GM12878 (cell line): ENCODE measurements at regions not wholly inside any gene's neighbourhood (a gene's known extent, or its start where the extent isn't known, plus 50 kb on each side); places are given as distances from the start of the nearest gene placed in this dataset.

Source experiments
- CBX5 ChIP-seq: sonication (generic); IDR thresholded peaks from 2 replicates; pipeline ENCODE4 v1.6.1; 2016; ENCODE audit warnings: low read depth, moderate library complexity, mild to moderate bottlenecking, inconsistent platforms
- CREB1 ChIP-seq: IDR thresholded peaks from 2 replicates; pipeline ENCODE4 v1.6.1; 2012; ENCODE audit warnings: low read depth, mild to moderate bottlenecking, inconsistent platforms
- CTCF ChIP-seq, 3 experiments: IDR thresholded peaks in 2 of 3; conservative IDR thresholded peaks in 1 of 3; 2 replicates each; pipeline ENCODE4 v1.5.1; 2011; ENCODE audit warnings: low read depth in 3 of 3, low read length in 3 of 3, mild to moderate bottlenecking in 3 of 3, control low read depth in 2 of 3, moderate library complexity in 2 of 3, inconsistent platforms in 1 of 3, mixed read lengths in 1 of 3; ENCODE audit not compliant: control insufficient read depth in 2 of 3, insufficient read depth in 1 of 3; ENCODE audit errors: extremely low read depth in 1 of 3
- EGR1 ChIP-seq, 2 experiments: IDR thresholded peaks; 1 replicate in 1 of 2; 2 replicates in 1 of 2; pipeline ENCODE4 v1.6.1; 2011 to 2012; ENCODE audit warnings: low read depth in 2 of 2, low read length in 2 of 2, borderline replicate concordance in 1 of 2, mild to moderate bottlenecking in 1 of 2, moderate library complexity in 1 of 2
- EP300 ChIP-seq, 2 experiments: fragments of 150-350 bp in 1 of 2; IDR thresholded peaks; 2 replicates each; pipeline ENCODE4 v1.6.1; 2011 to 2012; ENCODE audit warnings: low read depth in 2 of 2, low read length in 2 of 2, borderline replicate concordance in 1 of 2, improper control_type of control experiment in 1 of 2, inconsistent platforms in 1 of 2; ENCODE audit not compliant: control insufficient read depth in 1 of 2
- IKZF1 ChIP-seq: fragments of 450-650 bp; conservative IDR thresholded peaks from 2 replicates; pipeline ENCODE4 v1.6.1; 2017; ENCODE audit warnings: antibody characterized with exemption, mild to moderate bottlenecking
- MEF2B ChIP-seq: fragments of 450-650 bp; IDR thresholded peaks from 2 replicates; pipeline ENCODE4 v1.6.1; 2018; ENCODE audit warnings: mild to moderate bottlenecking, moderate library complexity; ENCODE audit not compliant: partially characterized antibody, poor library complexity, severe bottlenecking
- PAX8 ChIP-seq: fragments of 450-650 bp; IDR thresholded peaks from 2 replicates; pipeline ENCODE4 v1.6.1; 2017; ENCODE audit warnings: mild to moderate bottlenecking, moderate library complexity
- REST ChIP-seq: IDR thresholded peaks from 2 replicates; pipeline ENCODE4 v1.6.1; 2012; ENCODE audit warnings: mild to moderate bottlenecking, low read depth, low read length
- SREBF2 ChIP-seq: IDR thresholded peaks from 2 replicates; pipeline ENCODE4 v1.6.1; 2012; ENCODE audit warnings: mild to moderate bottlenecking, low read length
- STAT1 ChIP-seq: fragments of 450-650 bp; conservative IDR thresholded peaks from 2 replicates; pipeline ENCODE4 v1.6.1; 2014; ENCODE audit warnings: antibody characterized with exemption, mild to moderate bottlenecking
- ZNF207 ChIP-seq: fragments of 450-650 bp; IDR thresholded peaks from 2 replicates; pipeline ENCODE4 v1.6.1; 2014; ENCODE audit warnings: antibody characterized with exemption, mild to moderate bottlenecking, borderline replicate concordance
- ZNF274 ChIP-seq: IDR thresholded peaks from one replicate; pipeline ENCODE4 v1.8.0; 2011; ENCODE audit not compliant: insufficient read length, insufficient read depth

GRCh38 chr15:29440541-29440940 is 170.9 kb upstream of the NSMCE3 start:
- no peak for TF ChIP-seq EGR1 (IDR thresholded peaks at IDR 0.05; ENCODE audit: borderline replicate concordance in 1 of 2, low read depth in 2 of 2, low read length in 2 of 2)
- no peak for TF ChIP-seq MEF2B
- no peak for TF ChIP-seq EP300 (IDR thresholded peaks at IDR 0.05; ENCODE audit: borderline replicate concordance in 1 of 2, control insufficient read depth in 1 of 2, low read depth in 2 of 2, low read length in 2 of 2)
- TF ChIP-seq STAT1 = no peak
- TF ChIP-seq CTCF (IDR thresholded peaks at IDR 0.05 in 2 of 3, conservative IDR thresholded peaks at IDR 0.05 in 1 of 3; ENCODE audit: control insufficient read depth in 2 of 3, extremely low read depth in 1 of 3, insufficient read depth in 1 of 3, low read depth in 3 of 3, low read length in 3 of 3) = no peak
- TF ChIP-seq SREBF2 = no peak
- no peak for TF ChIP-seq CBX5
- TF ChIP-seq REST = no peak
- TF ChIP-seq PAX8 = no peak
- TF ChIP-seq CREB1 = no peak
- no peak for TF ChIP-seq ZNF207
- TF ChIP-seq IKZF1 = no peak
- no peak for TF ChIP-seq ZNF274
